ENCODE measurements at regions not wholly inside any gene's neighbourhood (a gene's known extent, or its start where the extent isn't known, plus 50 kb on each side); places are given as distances from the start of the nearest gene placed in this dataset.
"Not testable (repeated sequence)": the region's sequence is repeated elsewhere in the genome, so short reads cannot be mapped to it uniquely, and the experiment has no call there.

DNA sequence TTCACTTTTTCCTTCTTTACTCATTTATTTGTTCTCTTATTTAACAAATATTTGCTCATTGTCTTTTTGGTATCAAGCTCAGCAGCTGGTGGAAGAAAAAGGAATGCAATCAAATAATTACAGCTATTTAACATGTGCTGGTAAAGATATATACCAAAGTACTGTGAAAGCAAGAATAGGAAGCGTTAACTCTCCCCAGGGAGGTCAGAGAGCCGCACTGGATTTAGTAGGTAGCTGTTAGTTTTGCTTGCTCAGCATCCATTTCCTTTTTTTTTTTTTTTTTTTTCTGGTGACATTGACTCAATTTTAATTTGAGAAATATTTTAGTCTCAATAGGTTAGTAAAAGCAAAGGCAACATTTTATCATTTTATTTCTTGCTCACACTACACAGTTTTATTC is 308.5 kb upstream of the MDFIC2 start:
- no peak for DNase-seq

DNA sequence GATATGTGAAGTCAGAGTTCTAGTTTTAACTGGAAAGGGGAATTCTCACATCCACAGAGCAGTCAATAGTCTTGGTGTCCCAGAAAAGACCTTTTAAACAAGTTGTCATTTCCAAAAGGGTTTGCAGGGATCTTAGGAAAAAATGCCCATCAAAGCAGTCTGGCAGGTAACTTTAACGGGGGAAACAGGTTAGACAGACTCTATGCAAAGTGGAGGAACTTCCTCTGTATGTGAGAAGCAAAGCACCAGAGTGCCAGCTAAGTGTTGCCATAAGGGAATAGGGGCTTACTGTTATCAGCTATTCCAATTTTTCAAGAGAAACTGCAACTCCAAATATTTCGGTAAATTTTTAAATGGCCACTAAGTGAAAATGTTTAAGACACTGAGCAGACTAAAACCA is 307.9 kb upstream of the MDFIC2 start:
- DNase-seq: no peak

DNA sequence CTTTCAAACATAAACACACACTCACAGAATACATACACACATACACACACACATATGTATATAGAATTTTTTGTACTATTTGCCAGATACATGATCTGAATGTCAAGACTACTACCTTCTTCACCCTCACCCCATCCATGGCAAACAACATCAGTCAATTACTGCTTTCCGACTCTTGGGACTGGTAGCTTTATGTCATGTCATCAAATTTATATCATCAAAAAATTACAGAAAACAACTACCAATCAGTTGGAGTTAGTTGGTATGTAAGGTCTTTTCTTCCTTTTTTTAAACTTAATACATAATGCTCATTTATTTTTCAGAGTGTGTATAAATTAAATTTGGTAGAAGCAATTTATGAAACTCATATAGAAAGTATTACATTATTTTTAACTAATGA is 305.7 kb upstream of the MDFIC2 start:
- no peak for DNase-seq

DNA sequence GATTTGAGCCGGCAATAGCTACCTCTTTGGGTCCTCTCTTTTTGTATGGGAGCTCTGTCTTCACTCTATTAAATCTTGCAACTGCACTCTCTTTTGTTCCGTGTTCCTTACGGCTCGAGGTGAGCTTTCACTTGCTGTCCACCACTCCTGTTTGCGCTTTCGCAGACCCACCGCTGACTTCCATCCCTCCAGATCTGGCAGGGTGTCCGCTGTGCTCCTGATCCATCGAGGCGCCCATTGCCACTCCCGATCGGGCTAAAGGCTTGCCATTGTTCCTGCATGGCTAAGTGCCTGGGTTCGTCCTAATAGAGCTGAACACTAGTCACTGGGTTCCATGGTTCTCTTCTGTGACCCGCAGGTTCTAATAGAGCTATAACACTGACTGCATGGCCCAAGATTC is 304.9 kb upstream of the MDFIC2 start:
- not testable (repeated sequence) for DNase-seq

DNA sequence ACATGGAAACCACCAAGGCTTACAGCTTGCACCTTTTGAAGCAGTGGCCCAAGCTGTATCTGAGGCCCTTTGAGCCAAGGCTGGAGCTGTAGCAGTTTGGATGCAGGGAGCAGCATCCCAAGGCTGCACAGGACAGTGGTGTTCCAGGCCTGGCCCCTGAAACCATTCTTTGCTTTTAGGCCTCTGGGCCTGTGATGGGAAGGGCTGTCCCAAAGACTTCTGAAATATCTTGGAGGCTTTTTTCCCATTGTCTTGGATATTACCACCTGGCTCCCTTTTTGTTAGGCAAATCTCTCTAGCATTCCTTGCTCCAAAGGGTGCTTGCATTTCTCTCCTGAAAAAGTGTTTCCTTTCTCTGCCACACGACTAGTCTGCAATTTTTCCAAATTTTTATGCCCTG is 302.8 kb upstream of the MDFIC2 start:
- no peak for DNase-seq

DNA sequence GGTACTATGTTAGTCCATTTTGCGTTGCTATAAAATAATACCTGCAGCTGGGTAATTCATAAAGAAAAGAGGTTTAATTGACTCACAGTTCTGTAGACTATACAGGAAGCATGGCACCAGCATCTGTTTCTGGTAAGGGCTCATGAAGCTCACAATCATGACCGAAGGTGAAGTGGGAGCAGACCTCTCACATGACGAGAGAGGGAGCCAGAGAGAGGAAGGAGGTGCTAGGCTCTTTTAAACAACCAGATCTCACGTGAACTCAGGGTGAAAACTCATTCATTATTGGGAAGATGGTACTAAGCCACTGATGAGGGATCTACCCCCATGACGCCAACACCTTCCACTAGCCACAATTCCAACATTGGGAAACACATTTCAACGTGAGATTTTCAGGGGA is 301.7 kb upstream of the MDFIC2 start:
- DNase-seq: no peak

DNA sequence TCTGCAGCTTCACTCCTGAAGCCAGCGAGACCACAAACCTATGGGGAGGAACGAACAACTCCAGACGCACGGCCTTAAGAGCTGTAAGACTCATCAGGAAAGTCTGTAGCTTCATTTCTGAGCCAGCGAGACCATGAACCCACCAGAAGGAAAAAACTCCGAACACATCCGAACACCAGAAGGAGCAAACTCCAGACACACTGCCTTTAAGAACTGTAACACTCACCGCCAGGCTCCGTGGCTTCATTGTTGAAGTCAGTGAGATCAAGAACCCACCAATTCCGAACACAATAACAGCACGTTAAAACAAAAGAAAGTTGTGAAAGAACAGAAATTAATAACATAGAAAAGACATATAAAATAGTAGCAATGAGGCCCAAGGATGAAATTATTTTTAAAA is 300.5 kb upstream of the MDFIC2 start:
- no peak for DNase-seq

DNA sequence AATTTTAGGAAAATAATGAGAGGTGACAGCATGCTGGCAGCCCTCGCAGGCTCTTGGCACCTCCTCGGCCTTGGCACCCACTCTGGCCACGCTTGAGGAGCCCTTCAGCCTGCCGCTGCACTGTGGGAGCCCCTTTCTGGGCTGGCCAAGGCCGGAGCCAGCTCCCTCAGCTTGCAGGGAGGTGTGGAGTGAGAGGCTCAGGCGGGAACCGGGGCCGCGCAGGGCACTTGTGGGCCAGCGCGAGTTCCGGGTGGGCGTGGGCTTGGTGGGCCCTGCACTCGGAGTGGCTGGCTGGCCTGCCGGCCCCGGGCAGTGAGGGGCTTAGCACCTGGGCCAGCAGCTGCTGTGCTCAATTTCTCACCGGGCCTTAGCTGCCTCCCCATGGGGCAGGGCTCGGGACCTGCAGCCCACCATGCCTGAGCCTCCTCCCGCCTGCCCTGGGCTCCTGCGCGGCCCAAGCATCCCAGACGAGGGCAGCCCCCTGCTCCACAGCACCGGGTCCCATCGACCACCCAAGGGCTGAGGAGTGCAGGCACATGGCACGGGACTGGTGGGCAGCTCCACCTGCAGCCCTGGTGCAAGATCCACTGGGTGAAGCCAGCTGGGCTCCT is 299.3 kb upstream of the MDFIC2 start:
- not testable (repeated sequence) for DNase-seq

DNA sequence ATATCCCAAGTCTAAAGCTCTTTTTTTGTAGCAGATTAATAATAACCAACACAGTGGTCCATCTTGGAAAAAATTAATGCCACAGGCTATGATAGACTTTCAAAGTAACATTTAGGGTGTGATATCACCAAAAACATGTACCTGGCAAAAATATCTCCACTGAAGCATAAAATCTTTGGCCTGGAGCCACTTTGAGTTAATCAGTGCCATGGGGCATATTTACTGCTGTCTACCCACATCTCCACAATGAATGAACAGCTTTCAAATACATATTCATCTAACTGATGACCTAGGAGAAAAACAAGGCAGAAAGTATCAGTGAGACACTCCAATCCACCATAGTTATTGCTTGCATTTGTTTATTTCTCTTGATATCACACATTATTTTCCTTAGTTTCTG is 296.0 kb upstream of the MDFIC2 start:
- DNase-seq: no peak

DNA sequence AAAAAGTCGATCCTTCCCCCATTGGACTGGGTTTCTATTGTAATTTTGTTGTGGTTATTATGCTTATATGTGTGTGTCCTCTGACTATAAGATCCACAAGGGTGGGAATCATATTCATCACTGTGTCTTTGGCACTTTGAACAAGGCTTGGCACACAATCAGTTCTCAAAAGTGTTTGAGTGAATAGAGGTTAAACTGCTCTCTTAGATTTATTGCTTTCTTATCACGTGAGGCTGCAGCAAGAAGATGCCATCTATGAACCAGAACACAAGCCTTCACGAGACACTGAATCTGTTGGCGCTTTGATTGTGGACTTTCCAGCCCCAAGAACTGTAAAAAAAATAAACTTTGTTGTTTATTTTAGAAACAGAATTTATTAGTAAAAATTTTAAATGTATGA is 295.0 kb upstream of the MDFIC2 start:
- DNase-seq: no peak

DNA sequence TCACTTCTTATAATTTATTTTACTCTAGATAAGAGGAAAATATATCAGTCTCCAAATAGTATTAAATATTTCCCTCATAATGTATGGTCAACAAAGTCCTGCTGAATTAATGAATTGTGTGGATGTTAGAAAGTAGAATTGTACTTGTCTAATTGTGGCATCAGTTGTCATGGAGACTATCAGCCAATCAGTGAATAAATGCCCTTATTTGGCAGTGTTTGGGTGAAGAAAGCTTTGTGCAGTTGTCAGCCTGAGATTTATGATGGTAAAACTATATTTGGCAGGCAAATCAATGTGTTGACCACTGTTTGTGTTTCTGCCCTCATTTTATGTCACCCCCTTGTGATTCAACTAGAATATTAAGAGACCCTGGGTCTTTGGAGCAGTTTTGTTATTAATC is 293.6 kb upstream of the MDFIC2 start:
- no peak for DNase-seq

DNA sequence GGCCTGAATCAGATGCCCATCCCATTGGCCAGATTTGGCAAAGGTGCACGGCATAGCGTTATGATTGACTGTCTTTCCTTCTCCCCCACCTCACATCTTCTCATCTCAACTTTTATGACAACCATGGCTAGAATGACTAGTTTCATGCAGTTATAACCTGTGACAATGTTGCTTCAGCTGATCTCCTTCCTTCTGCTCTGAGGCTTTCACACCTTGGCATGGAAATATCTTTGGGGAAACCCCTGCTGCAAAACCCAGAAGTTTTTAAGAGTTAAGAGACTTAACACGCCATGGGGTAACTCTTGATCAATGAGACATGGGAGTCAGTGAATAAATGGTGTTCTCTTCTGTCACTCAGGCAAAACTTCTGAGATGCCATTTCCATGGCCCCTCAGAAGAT is 290.7 kb upstream of the MDFIC2 start:
- DNase-seq: no peak

DNA sequence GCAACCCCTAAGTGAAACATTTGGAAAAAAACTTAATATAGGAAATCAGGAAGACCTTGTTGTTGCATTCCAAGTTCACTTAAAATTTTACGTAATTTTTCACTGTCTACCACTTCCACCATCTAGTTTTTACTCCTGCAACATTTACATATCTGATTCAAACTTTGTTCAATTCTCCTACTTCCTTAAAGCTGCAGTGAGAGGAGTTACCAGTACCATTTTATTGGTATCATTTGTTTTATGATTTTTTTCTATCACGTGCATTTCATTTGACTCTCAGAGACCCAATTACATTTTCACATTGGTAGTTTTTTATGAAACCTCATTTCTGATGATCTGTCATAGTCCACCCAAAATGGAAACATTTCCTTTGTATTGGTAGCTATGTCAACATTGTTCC is 284.9 kb upstream of the MDFIC2 start:
- DNase-seq: no peak

DNA sequence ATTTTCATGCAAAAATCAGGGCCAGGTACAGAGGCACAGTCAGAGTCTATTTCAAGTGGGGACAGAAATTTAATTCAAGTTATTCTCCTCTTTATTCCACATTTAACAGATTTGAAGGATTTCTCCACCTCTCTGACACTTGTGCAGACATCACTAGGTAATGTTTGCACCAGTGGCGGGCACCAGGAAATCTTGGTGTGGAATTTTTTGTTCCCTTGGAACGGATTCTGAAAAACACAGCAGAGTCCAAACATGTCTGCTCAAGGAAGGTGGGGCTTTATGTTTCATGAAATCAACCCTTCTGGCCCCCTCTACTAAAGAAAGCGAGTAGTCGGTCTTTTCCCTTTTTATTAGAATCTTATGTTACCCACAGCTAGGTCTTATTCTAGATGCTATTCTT is 271.2 kb upstream of the MDFIC2 start:
- DNase-seq: no peak

DNA sequence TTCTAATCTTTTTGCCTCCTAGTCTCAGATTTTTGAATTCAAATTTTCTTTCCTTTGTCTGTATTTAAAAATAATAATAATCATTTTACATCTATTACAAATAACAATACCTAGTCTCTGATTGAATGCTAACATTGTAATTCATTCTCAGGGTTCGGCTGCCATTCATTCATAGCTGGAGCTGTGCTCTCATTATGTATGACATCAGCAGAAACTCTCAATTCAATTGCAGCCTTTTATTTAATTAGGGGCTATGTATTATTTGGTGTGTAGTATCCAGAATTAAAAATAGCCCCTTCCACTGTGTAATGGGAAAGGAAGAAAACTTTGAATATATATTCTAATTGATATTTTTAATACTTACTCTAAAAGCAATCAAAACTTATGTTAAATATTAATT is 270.4 kb upstream of the MDFIC2 start:
- DNase-seq: no peak

DNA sequence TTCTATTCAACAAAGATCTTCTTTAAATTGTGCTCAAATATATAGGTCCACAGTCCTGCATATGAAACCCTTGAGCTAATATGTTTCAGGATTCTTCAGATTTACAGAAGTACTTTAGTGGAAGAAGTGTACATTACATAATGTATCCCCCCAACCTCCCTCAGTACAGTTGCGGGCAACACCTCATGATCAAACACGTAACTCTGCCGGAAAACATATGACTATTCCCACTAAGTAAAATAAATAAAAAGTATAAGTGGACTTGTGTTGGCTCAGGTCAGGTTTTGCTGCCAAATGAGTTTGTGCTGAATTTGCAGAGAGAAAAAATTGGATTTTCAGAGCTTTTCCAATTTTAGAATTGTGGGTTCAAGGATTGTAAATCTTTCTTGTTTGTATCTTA is 267.6 kb upstream of the MDFIC2 start:
- no peak for DNase-seq

DNA sequence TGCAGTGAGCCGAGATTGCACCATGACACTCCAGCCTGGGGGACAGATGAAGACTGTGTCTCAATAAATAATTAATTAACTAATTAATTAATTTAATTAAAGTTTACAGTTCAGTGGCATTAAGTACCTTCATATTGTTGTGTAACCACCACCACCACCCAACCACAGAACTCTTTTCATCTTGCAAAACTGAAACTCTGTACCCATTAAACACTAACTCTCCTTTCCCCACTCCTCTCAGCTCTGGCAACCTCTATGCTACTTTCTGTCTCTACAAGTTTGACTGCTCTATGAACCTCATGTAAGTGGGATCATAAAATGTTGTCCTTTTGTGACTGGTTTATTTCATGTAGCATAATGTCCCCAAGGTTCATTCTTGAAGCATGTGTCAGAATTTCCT is 259.3 kb upstream of the MDFIC2 start:
- DNase-seq: no peak

DNA sequence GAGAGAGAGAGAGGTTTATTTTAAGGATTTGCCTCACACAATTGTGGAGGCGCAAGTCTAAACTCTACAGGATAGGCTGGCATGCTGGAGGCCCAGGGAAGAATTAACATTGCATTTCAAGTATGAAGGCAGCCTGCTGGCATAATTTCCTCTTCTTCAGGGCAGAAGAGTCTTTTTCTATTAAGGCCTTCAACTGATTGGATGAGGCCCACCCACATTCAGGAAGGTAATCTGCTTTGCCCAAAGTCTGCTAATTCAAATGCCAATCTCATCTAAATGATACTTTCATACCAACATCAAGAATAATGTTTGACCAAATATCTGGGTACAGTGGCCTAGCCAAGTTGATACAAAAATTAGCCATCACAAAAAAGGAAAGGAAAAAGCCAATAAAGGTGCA is 258.1 kb upstream of the MDFIC2 start:
- no peak for DNase-seq

DNA sequence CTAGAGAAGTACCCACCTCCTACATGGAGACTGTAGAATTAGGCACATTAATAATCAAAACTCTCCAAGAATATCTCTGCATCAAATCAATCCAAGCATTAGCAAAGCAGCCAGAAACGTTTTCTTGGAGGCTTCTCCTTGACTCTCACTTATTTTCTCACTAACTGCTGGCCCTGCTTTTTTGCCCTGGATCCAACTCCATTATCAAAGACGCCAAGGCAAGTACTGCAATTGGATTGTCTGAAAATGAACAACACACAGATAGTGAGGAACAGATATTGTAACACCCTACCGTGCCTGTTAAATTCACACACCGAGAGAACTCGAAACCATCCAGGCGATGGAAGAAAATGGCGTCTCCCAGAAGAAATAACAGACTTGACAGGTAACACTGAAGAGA is 256.2 kb upstream of the MDFIC2 start:
- no peak for DNase-seq

DNA sequence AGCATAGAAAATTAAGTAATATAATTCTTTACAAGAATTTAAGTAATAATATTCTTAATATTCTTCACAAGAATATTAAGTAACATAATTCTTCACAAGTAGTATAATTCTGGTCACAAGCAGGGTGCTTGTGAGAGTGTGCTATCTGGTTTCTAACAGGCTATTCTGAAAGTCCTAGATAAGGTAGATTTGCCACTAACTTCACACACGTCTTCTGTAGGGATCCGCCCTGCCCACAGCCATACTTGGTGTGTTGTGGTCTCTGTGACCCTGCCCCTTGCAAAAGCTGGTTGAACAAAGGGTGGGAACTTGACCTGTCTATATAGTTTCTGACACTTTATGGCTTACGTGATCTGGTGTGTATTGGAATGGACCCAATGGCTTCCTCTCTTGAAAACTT is 253.4 kb upstream of the MDFIC2 start:
- no peak for DNase-seq

DNA sequence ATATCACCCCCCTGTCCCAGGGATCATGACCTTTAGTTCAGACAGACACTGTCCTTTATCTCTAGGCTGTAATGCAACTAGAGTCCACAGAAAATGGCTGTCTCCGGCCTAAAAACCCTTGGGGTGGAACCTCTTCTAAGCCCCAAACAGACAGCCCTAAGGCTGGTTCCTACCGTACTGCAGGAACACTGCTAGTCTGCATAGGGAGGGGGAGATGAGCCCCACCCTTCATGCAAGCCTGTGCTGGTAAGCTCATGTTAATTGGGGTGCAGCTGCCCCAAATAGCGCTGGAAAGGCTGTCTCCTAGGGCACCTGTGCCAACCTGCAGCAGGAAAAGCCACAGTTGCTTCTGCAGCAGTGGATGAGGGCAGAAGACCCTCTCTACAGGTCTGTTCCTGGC is 252.1 kb upstream of the MDFIC2 start:
- no peak for DNase-seq

DNA sequence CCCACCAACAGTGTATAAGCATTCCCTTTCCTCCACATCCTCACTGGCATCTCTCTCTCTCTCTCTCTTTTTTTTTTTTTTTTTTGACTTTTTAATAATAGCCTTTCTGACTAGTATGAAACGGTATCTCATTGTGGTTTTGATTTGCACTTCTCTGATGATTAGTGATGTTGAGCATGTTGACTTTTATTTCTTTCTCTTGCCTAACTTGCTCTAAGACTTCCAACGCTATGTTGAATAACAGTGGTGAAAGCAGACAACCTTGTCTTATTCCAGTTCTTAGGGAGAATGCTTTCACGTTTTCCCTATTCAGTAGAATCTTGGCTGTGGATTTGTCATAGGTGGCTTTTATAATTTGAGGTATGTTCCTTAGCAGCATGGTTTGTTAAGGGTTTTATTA is 249.4 kb upstream of the MDFIC2 start:
- no peak for DNase-seq

DNA sequence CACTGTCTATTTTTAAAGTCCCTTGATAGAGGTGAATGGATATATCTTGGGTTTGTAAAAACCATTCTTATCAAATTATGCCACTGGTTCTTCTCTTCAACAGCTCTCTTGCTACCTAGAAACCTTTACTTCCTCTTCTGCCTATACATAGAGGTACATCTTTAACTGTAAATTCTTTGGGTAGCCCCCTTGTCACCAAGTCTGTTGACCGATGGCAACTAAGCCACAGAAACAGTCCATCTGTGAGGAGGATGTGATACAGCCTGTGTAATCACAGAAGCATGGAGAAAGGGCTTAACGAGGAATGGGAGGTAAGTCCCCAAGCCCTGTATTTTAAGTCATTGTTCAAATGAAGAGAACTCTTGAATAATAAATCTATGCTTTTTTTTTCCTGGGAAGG is 246.5 kb upstream of the MDFIC2 start:
- DNase-seq: no peak

DNA sequence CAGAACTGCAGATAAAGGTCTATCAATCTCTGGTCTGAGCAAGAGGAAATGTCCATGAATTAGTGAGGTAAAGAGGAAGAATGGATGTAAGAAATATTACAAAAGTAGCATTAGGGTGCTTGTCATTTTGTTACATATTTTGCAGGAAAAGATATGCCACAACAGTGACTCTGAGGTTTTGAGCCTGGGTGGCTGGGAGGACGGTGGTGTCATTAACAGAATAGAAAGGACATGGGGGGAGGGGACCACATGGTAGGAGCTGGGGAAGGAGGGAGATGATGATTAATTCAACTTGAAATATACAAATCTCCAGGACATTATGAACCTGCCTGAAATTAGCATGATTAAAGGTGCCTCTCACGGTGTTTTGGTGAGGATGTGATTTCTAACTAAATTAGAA is 245.5 kb upstream of the MDFIC2 start:
- no peak for DNase-seq

DNA sequence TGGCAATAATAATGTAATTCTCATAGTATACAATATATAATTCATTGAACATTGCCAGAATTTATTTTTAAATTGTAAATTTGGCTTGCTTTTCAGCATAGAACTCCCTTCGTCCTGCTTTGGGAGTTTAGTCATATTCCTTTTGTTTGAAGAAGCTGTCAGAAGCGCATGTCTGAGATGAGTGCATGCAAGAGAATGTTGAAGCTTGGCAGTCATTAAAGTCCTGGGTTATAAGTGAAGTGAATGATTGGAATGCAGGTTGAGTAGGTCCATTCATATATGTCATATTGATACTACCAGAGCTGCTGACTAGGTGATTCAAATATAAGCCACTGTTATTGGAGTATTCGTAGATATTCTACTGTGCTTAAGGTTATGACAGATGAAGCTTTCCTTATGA is 243.6 kb upstream of the MDFIC2 start:
- no peak for DNase-seq

DNA sequence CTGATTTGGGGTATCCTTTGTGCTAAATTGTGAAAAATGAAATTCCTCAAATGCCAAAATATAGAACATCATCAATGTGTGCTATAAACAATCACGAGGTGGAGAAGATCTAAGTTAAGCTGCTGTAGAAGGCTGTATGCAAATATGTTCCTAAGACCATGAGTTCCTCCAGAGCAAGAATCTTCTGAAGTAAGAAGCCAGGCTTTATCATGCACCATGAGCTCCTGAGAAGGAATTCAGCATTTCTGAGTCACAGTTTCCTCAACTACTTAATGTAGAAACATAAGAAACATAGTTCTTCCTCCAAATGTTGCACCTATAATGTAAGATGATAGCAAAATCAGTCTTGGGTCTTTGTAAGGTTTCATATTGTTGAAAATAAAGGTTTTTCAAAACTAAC is 241.7 kb upstream of the MDFIC2 start:
- DNase-seq: no peak
